T-helper 1 cell treated with Interleukin-12 subunit alpha and Interleukin-12 subunit beta and Interleukin-4 antibody, amounts not matched to agents 30 ng/mL and 1 ng/mL, for 36 hours (primary cell): ENCODE measurements at regions not wholly inside any gene's neighbourhood (a gene's known extent, or its start where the extent isn't known, plus 50 kb on each side); places are given as distances from the start of the nearest gene placed in this dataset.

Experiments
- intact Hi-C: fragments of 100-400 bp; cut with micrococcal nuclease; formaldehyde crosslinking; loops from one replicate; pipeline ENCODE4 v1.15.1; 2024

- intact Hi-C loops: no loop called here
Observed at GRCh38 chr7:32179567-32179966, 109.4 kb upstream of the PDE1C start.

- intact Hi-C loops: no loop called here
Observed at GRCh38 chr7:32178677-32179366, 108.6 kb upstream of the PDE1C start.

DNA sequence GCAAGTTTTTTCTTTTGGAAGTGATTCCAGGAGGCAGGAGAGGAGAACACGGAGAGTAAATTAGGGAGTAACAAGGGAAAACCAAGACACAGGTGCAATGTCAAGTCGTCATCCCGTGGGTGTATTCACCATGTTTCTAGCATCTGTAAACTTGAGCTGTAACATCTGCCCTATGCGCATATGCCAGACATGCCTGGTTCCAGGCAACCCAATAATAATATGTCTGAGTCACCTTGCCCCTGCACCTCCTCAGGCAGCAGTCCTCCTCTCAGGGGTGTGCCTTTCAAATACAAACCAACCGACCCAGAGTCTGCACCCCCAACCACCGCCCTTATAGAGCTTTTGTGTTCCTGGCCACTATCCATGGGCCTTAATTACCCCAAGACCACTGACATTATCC is 107.0 kb upstream of the PDE1C start:
- intact Hi-C loops: no loop called here

DNA sequence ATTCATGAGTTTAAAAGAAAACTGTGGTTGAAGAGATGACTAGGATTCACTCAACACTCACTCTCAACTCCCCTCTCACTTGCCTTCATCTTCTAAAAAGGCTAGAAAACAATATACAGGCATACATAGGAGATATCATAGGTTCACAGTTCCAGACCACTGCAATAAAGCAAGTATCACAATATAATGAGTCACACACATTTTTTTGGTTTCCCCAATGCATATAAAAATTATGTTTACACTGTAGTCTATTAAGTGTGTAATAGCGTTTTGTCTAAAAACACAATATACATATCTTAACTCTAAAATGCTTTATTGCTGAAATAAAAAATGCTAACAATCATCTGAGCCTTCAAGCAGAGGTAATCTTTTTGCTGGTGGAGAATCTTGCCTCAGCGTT is 104.9 kb upstream of the PDE1C start:
- intact Hi-C loops: no loop called here

DNA sequence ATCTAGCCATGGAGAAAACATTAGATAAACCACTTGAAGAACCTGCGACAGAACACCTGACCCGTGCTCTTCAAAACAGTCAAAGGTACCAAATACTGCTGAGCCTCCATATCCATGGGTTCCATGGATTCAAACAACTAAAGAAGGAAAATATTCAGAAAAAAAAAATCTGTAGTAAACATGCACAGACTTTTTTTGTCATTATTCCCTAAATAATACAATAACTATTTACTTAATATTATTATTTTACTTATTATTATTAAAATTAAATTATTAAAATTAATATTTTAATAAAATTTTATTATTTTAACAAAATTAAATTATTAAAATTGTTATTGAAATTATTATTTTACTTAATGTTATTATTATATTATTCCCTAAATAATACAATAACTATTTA is 101.0 kb upstream of the PDE1C start:
- intact Hi-C loops: no loop called here

DNA sequence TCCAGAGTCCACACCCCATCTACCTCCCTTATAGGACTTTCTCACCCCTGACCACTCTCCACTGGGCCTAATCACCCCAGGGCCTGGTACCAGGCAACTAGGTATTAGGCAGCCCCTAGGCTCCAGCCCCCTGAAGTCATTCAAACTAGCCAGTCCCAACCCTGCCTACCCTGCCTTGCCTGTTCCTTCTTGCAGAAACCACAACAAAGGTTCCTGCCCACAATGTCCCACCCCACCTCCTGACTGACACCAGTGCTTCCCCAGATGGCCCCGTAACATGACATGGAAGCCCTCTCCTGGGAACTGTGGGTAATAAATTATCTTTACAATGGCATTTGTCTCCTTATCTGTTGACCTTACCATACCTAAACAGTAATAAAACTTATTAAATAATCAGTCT is 100.6 kb upstream of the PDE1C start:
- intact Hi-C loops: no loop called here

DNA sequence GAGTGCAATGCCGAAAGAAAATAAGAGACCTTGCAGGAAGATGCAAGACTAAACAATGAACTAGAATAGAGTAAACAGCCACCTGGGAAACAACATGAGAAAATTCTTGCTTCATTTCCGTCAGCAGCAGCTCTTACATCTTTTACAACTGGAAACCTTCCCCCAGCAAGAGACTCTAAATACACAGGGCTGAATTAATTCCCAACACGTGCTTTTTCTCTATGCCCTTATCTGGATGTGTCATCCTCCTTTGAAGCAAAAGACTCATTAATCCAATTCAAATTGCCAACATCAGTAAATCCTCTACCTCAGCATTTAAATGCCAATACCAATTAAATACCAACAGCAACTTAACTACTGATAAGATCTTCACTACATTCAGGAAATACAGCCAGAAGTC is 99.0 kb upstream of the PDE1C start:
- intact Hi-C loops: no loop called here

GRCh38 chr7:32167815-32168214 is 97.6 kb upstream of the PDE1C start:
- intact Hi-C loops: no loop called here

DNA sequence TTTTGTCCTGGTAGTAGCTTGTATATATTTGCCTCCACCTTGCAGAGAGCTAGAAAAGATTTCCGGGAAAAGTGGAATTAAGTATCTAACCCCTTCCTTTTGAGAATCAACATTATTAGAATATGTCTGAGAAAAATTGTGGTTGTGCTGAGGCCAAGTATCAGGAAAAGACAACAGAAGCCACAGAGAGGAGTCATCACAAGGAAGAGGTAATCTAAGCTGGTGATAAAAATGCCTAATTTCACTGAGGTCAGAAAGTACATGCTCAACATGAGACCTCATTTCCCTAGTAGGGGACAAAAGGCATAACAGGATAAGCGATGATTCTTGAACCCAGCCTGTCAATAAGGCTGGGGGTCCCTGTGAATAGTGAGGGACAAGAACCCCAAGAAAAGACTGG is 97.0 kb upstream of the PDE1C start:
- intact Hi-C loops: no loop called here

- intact Hi-C loops: no loop called here
Observed at GRCh38 chr7:32164341-32164996, 94.3 kb upstream of the PDE1C start.

DNA sequence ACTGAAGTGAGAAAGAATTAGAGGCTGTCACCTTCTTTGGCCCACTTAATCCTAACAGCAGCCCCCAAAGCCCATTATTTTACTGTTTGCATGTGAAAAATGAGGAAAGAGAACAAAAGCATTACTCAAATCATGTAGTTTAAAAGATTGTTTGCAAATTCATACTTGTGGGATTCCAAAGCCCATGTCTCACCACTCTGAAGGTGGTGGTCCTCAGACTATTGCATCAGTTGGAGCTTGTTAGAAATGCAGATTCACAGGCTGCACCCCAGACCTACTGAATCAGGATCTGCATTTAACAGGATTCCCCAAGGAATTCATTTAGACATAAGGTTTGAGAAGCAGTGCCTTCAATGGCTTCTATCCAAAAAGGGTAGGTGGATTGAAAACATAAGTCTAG is 93.7 kb upstream of the PDE1C start:
- intact Hi-C loops: no loop called here

DNA sequence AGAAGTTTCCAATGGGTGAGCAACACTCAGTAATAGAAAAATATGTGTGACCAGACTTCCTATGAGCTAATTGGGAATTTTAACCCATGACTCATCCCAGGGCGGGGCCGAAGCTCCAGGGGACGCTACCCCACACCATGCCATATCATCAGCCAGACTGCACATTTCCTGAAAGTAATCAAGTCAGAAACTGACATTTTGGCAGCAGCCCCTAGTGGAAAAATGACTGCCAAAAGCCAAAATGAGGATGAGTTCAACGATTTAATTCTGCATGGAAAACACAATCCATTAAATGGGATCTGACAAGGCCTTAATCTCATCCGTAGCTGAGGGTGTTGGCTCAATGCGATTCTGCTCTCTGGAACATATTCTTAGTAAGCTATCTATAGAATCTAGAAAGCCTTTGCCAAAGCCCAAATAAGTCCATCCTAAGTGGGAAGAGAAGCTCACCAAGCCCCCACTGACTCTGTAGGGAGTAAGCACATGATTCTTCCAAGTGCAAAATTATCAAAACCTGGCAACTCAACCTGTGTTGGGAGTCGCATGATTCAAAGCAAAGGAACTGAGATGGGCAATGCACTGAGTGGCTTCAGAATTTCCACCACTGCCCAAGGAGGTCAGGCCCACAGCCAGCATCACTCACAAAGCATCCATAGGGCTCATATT is 93.1 kb upstream of the PDE1C start:
- intact Hi-C loops: no loop called here

DNA sequence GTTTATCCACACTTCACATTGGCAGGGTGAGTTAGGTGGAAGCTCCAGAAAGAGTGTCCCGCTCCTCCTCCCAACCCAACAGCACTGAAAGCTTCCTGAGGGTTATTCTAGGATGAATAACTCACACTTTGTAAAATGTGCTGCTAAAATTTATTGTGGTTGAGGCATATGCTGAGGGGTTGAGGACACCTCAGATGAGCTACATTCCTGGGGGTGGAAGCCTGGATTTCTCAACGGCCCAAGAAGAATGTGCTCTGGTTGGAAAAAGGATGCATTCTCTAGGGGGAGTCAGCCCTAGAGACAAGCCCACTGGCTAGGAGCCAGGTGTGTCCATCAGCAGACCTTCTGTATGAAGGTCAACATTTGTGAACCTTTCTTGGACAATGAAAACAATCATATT is 91.5 kb upstream of the PDE1C start:
- intact Hi-C loops: no loop called here

DNA sequence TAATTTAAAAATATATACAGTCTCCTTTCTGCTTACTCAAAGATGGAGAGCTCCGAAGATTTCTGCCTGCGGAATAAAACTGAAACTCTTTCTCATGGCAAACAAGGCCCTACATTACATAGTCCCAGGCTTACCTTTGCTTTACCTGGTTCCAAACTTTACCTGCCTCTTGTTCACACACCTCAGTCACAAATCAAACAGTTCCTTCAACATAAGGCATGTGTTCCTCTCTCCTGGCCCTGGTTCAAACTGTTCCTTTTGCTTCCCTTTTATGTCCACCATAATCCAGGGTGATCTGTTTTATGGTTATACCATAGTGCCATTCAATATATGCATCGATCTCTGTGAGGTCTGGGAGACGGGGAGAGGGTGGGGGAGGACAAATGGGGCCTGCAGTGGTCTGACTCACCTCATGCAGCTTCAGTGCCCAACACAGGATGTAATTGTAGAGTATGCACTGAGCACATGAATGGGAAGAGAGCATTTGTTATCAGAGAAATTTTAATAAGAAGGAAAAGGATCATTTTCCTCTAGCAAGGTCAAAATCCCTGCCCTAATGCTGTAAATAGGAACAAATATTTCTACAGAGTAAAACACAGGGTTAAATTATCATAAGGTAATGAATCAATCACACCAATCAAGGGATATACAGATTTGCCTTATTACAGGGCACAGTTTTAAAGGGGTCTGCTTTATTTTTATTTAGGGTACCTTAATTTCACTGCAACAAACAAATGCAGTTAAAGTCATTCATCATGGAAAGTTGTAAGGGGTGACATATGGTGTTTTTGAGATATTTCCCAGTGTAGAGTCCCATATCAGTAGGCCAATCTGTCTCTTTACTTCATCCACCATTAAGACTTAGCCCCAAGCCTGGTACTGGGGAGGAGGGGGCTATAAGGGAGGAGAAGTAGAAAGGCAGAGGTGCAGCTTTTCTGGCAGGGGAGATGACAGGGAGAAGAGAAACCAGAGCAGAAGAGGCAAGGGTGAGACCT is 88.8 kb upstream of the PDE1C start:
- intact Hi-C loops: no loop called here

GRCh38 chr7:32158076-32158475 is 87.9 kb upstream of the PDE1C start:
- intact Hi-C loops: no loop called here

GRCh38 chr7:32155712-32156111 is 85.5 kb upstream of the PDE1C start:
- intact Hi-C loops: no loop called here

DNA sequence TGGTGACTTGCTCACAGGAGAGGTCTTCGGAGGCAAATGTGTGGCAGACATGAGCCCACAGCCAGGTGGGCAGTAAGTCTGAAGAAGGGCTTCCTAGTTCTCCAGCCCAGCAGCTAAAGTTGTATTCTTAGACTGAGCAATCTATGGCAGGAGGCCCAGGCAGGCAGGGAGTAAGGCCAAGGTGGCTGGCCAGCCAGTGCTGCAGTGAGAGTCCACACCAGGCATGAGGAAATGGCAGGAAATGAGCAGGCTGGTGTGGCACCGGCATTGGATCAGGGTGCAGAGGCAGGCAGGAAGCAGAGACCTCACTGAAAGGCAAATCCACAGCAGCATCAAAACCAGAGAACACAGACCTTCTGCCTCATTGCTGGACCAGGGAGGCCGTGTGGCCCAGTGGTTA is 84.6 kb upstream of the PDE1C start:
- intact Hi-C loops: no loop called here

DNA sequence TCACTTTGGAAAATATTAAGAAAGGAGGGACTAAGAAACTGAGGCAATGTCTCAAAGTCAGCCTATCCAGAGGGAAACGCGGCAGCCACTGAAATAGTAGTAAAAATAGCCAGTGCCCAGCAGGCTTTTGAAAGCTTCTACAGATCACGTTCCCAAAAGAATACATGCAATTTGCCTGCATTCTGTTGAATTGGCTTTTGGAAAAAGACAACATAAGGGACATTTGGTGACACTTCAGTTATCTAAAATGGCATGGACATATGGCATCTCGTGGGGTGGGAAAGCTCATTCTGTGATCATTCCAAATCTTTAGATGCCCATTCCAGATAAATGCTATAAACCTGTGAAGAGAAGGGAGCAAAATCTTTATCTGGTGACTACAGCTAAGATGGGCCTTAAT is 82.8 kb upstream of the PDE1C start:
- intact Hi-C loops: no loop called here

DNA sequence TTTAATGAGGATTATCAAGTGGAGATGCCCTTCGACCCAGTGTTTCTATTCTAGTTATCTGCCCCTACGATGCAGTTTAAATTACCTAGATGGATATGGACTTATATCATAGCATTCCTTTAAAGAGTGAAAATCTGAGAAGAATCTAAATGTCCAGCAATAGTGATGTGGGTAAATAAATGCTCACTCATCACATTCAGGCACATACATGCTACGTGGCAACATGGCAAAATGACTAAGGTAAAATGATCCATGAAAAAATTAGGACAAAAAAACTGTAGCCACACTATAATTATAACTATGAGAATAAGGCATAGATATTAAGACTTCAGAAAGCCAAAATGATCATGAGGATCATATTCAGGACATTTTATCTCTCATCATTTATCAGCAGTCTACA is 82.4 kb upstream of the PDE1C start:
- intact Hi-C loops: no loop called here

DNA sequence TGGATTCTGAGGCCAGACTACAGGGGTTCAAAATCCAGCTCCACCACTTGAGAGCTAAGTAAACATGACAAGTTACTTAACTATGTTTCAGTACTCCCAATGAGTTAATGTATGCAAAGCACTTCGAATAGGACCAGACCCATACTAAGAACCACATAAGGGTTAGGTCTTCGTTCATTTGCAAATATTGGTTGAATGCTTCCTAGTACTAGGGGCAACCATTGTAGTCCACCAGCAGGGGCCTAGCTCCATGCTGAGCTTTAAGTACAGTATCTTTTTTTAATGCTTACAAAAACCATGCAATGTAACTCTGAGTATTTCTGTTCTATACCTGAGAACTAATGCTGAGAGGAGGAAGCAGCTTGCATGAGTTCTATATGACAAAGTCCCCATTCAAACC is 80.4 kb upstream of the PDE1C start:
- intact Hi-C loops: no loop called here

GRCh38 chr7:32150039-32150438 is 79.8 kb upstream of the PDE1C start:
- intact Hi-C loops: no loop called here
